H9 (cell line): ENCODE measurements at regions not wholly inside any gene's neighbourhood (a gene's known extent, or its start where the extent isn't known, plus 50 kb on each side); places are given as distances from the start of the nearest gene placed in this dataset.

Source experiments
- DNase-seq: peaks from one replicate; pipeline ENCODE4 v3.0.0-alpha.2; 2017
- H2AFZ ChIP-seq: one replicate; pipeline ENCODE4 v1.6.1; 2013; ENCODE audit warnings: mild to moderate bottlenecking, low read length, control low read depth, moderate library complexity
- H2AK5ac ChIP-seq: 2 replicates; pipeline ENCODE4 v1.6.1; 2013; ENCODE audit warnings: low read length, control low read depth, mixed read lengths; ENCODE audit not compliant: insufficient read length
- H2BK120ac ChIP-seq: one replicate; pipeline ENCODE4 v1.6.1; 2013; ENCODE audit warnings: low read depth, mild to moderate bottlenecking, low read length, control low read depth, inconsistent platforms; ENCODE audit not compliant: poor library complexity, severe bottlenecking
- H2BK12ac ChIP-seq: 2 replicates; pipeline ENCODE4 v1.6.1; 2013; ENCODE audit warnings: low read length, control low read depth, mixed read lengths, low read depth; ENCODE audit not compliant: insufficient read length
- H2BK15ac ChIP-seq: 2 replicates; pipeline ENCODE4 v1.6.1; 2013; ENCODE audit warnings: low read depth, low read length, control low read depth
- H2BK20ac ChIP-seq: one replicate; pipeline ENCODE4 v1.6.1; 2013; ENCODE audit warnings: low read depth, mild to moderate bottlenecking, low read length, control low read depth, inconsistent platforms; ENCODE audit not compliant: poor library complexity, severe bottlenecking
- H2BK5ac ChIP-seq: 2 replicates; pipeline ENCODE4 v1.6.1; 2013; ENCODE audit warnings: low read length, control low read depth, mixed read lengths; ENCODE audit not compliant: insufficient read length
- H3K14ac ChIP-seq: 2 replicates; pipeline ENCODE4 v1.6.1; 2013; ENCODE audit warnings: low read length, control low read depth; ENCODE audit not compliant: insufficient read depth
- H3K18ac ChIP-seq: 2 replicates; pipeline ENCODE4 v1.6.1; 2013; ENCODE audit warnings: low read depth, mild to moderate bottlenecking, mixed read lengths, low read length, control low read depth; ENCODE audit not compliant: insufficient read length
- H3K23ac ChIP-seq: 2 replicates; pipeline ENCODE4 v1.6.1; 2013; ENCODE audit warnings: low read length, control low read depth, mixed read lengths, low read depth; ENCODE audit not compliant: insufficient read length
- H3K23me2 ChIP-seq: 2 replicates; pipeline ENCODE4 v1.6.1; 2013; ENCODE audit warnings: low read depth, mild to moderate bottlenecking, mixed read lengths, low read length, control low read depth; ENCODE audit not compliant: insufficient read length, poor library complexity, severe bottlenecking
- H3K27ac ChIP-seq: 2 replicates; pipeline ENCODE4 v1.5.1; 2013; ENCODE audit warnings: low read length, control low read depth, mixed read lengths, low read depth; ENCODE audit not compliant: insufficient read length
- H3K27me3 ChIP-seq: 2 replicates; pipeline ENCODE4 v1.6.1; 2013; ENCODE audit warnings: low read length, control low read depth, inconsistent platforms; ENCODE audit not compliant: insufficient read depth
- H3K4ac ChIP-seq: 2 replicates; pipeline ENCODE4 v1.6.1; 2013; ENCODE audit warnings: low read depth, mild to moderate bottlenecking, control low read depth, inconsistent platforms, low read length, moderate library complexity
- H3K4me1 ChIP-seq: 2 replicates; pipeline ENCODE4 v1.6.1; 2013; ENCODE audit warnings: low read length, control low read depth, inconsistent platforms; ENCODE audit not compliant: insufficient read depth
- H3K4me2 ChIP-seq: 2 replicates; pipeline ENCODE4 v1.6.1; 2013; ENCODE audit warnings: low read length, control low read depth, mixed read lengths; ENCODE audit not compliant: insufficient read length, insufficient read depth
- H3K56ac ChIP-seq: 2 replicates; pipeline ENCODE4 v1.6.1; 2013; ENCODE audit warnings: low read depth, mild to moderate bottlenecking, mixed read lengths, low read length, control low read depth; ENCODE audit not compliant: insufficient read length
- H3K79me1 ChIP-seq: 2 replicates; pipeline ENCODE4 v1.6.1; 2013; ENCODE audit warnings: low read depth, mild to moderate bottlenecking, moderate library complexity, low read length, control low read depth, inconsistent platforms; ENCODE audit not compliant: insufficient read depth, poor library complexity, severe bottlenecking
- H3K79me2 ChIP-seq: 2 replicates; pipeline ENCODE4 v1.6.1; 2013; ENCODE audit warnings: low read length, control low read depth, inconsistent platforms; ENCODE audit not compliant: insufficient read depth
- H3K9ac ChIP-seq: 2 replicates; pipeline ENCODE4 v1.6.1; 2013; ENCODE audit warnings: low read length, control low read depth, mixed read lengths; ENCODE audit not compliant: insufficient read length; ENCODE audit errors: extremely low read depth
- H3K9me3 ChIP-seq: one replicate; pipeline ENCODE4 v1.6.1; 2013; ENCODE audit warnings: low read depth, low read length, inconsistent platforms; ENCODE audit not compliant: control insufficient read depth
- H3T11ph ChIP-seq: one replicate; pipeline ENCODE4 v1.6.1; 2013; ENCODE audit warnings: mild to moderate bottlenecking, low read length, control low read depth, inconsistent platforms
- H4K20me1 ChIP-seq: one replicate; pipeline ENCODE4 v1.6.1; 2013; ENCODE audit not compliant: control insufficient read depth, insufficient read length, insufficient read depth
- H4K5ac ChIP-seq: 2 replicates; pipeline ENCODE4 v1.6.1; 2013; ENCODE audit warnings: low read depth, mild to moderate bottlenecking, mixed read lengths, low read length, control low read depth; ENCODE audit not compliant: insufficient read length
- H4K8ac ChIP-seq: replicated peaks from 2 replicates; pipeline ENCODE4 v1.6.1; 2013; ENCODE audit warnings: low read length, control low read depth, mixed read lengths, low read depth; ENCODE audit not compliant: insufficient read length
- H4K91ac ChIP-seq: 2 replicates; pipeline ENCODE4 v1.6.1; 2013; ENCODE audit warnings: low read depth, mild to moderate bottlenecking, moderate library complexity, mixed read lengths, low read length, control low read depth; ENCODE audit not compliant: insufficient read length
- H3K27ac Mint-ChIP-seq, 3 experiments: 2 replicates in 2 of 3; 3 replicates in 1 of 3; pipeline ENCODE4 v1.8.0; 2020 to 2021; ENCODE audit warnings: mixed read lengths in 3 of 3, mild to moderate bottlenecking in 1 of 3, moderate library complexity in 1 of 3
- H3K27me3 Mint-ChIP-seq: 2 replicates; pipeline ENCODE4 v1.8.0; 2021; ENCODE audit warnings: low read depth, mild to moderate bottlenecking, moderate library complexity, mixed read lengths
- H3K36me3 Mint-ChIP-seq, 3 experiments: 2 replicates in 2 of 3; 3 replicates in 1 of 3; pipeline ENCODE4 v1.8.0; 2020 to 2021; ENCODE audit warnings: low read depth in 3 of 3, mixed read lengths in 3 of 3; ENCODE audit not compliant: insufficient read depth in 1 of 3
- H3K4me1 Mint-ChIP-seq, 2 experiments: 2 replicates each; pipeline ENCODE4 v1.8.0; 2020; ENCODE audit warnings: mixed read lengths in 2 of 2
- H3K4me3 Mint-ChIP-seq, 2 experiments: 2 replicates in 1 of 2; 3 replicates in 1 of 2; pipeline ENCODE4 v1.8.0; 2020 to 2021; ENCODE audit warnings: mild to moderate bottlenecking in 2 of 2, mixed read lengths in 2 of 2, moderate library complexity in 1 of 2
- H3K9me3 Mint-ChIP-seq, 2 experiments: 2 replicates in 1 of 2; 3 replicates in 1 of 2; pipeline ENCODE4 v1.8.0; 2020; ENCODE audit warnings: mild to moderate bottlenecking in 2 of 2, mixed read lengths in 2 of 2, moderate library complexity in 1 of 2
- WGBS: extraction: QIAGEN DNeasy Blood & Tissue Kit; methylation state at CpG from one replicate; pipeline ENCODE4 v1.1.7; 2013; ENCODE audit warnings: missing lambda C conversion rate, low lambda C conversion rate, mixed read lengths; ENCODE audit not compliant: insufficient read length; ENCODE audit errors: extremely low coverage; 5-methylcytosine and 5-hydroxymethylcytosine counted together
- TF ChIP-seq, protein P1 (sequence below): fragments of 200-600 bp; sonication (generic); conservative IDR thresholded peaks from 3 replicates; pipeline ENCODE4 v1.8.0; 2021; ENCODE audit warnings: antibody characterized with exemption, mild to moderate bottlenecking

DNA sequence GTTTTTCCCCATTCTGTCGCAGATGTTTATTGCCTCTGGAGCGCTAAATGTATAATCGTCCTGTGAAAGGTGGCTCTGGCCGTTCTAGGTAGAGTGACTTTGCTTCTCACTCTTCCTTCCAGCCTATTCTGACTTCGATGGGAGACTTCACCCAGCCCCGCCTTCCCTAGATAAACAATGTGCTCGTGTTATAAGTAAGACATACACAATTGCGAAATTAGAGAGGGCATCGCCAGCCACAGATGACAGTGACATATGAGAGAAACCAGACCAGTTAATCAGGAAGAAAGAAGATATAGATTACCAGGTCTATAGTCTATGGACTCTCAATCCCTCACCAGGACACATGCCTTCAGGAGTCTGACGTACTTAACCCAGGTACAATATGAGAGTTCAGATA, 1050.5 kb upstream of the AUTS2 start:
- Histone ChIP-seq H3K14ac (no peak overlapping the region), H3K9ac (no peak overlapping the region), H2BK5ac (no peak overlapping the region), H2AK5ac (no peak overlapping the region), H2BK20ac (no peak overlapping the region), H4K8ac (no peak overlapping the region), H3K56ac (no peak overlapping the region), H3K18ac (no peak overlapping the region), H2AFZ (no peak overlapping the region), H4K91ac (no peak overlapping the region), H3K27me3 (no peaks in the 10 kb centered on the region), H3K4ac (no peak overlapping the region), H3K23ac (no peak overlapping the region), H3K9me3 (no peaks in the 10 kb centered on the region), H3K27ac (no peak overlapping the region), H3K79me2 (no peaks in the 10 kb centered on the region), H3T11ph (no peak overlapping the region), H4K20me1 (no peaks in the 10 kb centered on the region), H2BK120ac (no peak overlapping the region), H3K79me1 (no peaks in the 10 kb centered on the region), H4K5ac (no peak overlapping the region), H3K4me1 (no peaks in the 10 kb centered on the region), H2BK15ac (no peak overlapping the region), H3K23me2 (no peaks in the 10 kb centered on the region), H2BK12ac (no peak overlapping the region), H3K4me2 (no peak overlapping the region)
- Mint-ChIP-seq H3K9me3 (no peaks in the 10 kb centered on the region), H3K27me3 (no peaks in the 10 kb centered on the region), H3K4me3 (no peak overlapping the region), H3K4me1 (no peaks in the 10 kb centered on the region), H3K27ac (no peak overlapping the region), H3K36me3 (no peaks in the 10 kb centered on the region)
- no CpG with 5 or more reads among the region's 10 CpGs for WGBS
- DNase-seq, result no peak
- TF ChIP-seq, protein P1, sequence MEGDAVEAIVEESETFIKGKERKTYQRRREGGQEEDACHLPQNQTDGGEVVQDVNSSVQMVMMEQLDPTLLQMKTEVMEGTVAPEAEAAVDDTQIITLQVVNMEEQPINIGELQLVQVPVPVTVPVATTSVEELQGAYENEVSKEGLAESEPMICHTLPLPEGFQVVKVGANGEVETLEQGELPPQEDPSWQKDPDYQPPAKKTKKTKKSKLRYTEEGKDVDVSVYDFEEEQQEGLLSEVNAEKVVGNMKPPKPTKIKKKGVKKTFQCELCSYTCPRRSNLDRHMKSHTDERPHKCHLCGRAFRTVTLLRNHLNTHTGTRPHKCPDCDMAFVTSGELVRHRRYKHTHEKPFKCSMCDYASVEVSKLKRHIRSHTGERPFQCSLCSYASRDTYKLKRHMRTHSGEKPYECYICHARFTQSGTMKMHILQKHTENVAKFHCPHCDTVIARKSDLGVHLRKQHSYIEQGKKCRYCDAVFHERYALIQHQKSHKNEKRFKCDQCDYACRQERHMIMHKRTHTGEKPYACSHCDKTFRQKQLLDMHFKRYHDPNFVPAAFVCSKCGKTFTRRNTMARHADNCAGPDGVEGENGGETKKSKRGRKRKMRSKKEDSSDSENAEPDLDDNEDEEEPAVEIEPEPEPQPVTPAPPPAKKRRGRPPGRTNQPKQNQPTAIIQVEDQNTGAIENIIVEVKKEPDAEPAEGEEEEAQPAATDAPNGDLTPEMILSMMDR, result no peak
